DOHH2 (cell line): ENCODE measurements at regions not wholly inside any gene's neighbourhood (a gene's known extent, or its start where the extent isn't known, plus 50 kb on each side); places are given as distances from the start of the nearest gene placed in this dataset.

Source experiments
- H3F3A ChIP-seq: fragments of 200-600 bp; sonication (generic), shearing (Covaris generic); 2 replicates; pipeline ENCODE4 v1.6.0; 2016; ENCODE audit warnings: antibody characterized with exemption, mild to moderate bottlenecking; ENCODE audit not compliant: control insufficient read depth, insufficient read depth
- H3K27ac ChIP-seq: fragments of 200-600 bp; sonication (generic); 2 replicates; pipeline ENCODE4 v1.5.1; 2014; ENCODE audit warnings: low read depth, mild to moderate bottlenecking, low read length, moderate library complexity
- H3K27me3 ChIP-seq: fragments of 200-600 bp; sonication (generic); 2 replicates; pipeline ENCODE4 v1.6.1; 2014; ENCODE audit warnings: mild to moderate bottlenecking, low read length, mixed read lengths; ENCODE audit not compliant: control insufficient read depth
- H3K36me3 ChIP-seq: fragments of 200-600 bp; sonication (generic); 2 replicates; pipeline ENCODE4 v1.6.1; 2014; ENCODE audit warnings: mild to moderate bottlenecking, low read length, moderate library complexity, mixed read lengths; ENCODE audit not compliant: control insufficient read depth
- H3K4me1 ChIP-seq: fragments of 200-600 bp; sonication (generic); 2 replicates; pipeline ENCODE4 v1.6.1; 2014; ENCODE audit warnings: mild to moderate bottlenecking, low read length, mixed read lengths; ENCODE audit not compliant: control insufficient read depth
- H3K4me2 ChIP-seq: fragments of 200-600 bp; sonication (generic); 2 replicates; pipeline ENCODE4 v1.6.0; 2014; ENCODE audit warnings: mild to moderate bottlenecking, low read length, moderate library complexity
- H3K4me3 ChIP-seq: fragments of 200-600 bp; sonication (generic); 2 replicates; pipeline ENCODE4 v1.5.1; 2014; ENCODE audit warnings: mild to moderate bottlenecking, low read length, mixed read lengths
- H3K79me2 ChIP-seq: fragments of 200-600 bp; sonication (generic); 2 replicates; pipeline ENCODE4 v1.6.1; 2014; ENCODE audit warnings: mild to moderate bottlenecking, low read length, mixed read lengths; ENCODE audit not compliant: control insufficient read depth
- H3K9me2 ChIP-seq: fragments of 200-600 bp; sonication (generic); replicated peaks from 2 replicates; pipeline ENCODE4 v1.6.1; 2014; ENCODE audit warnings: mild to moderate bottlenecking, low read length, mixed read lengths; ENCODE audit not compliant: control insufficient read depth
- H3K9me3 ChIP-seq: fragments of 200-600 bp; sonication (generic); 2 replicates; pipeline ENCODE4 v1.6.1; 2014; ENCODE audit warnings: antibody characterized with exemption, low read length, mixed read lengths; ENCODE audit not compliant: control insufficient read depth, insufficient read depth
- H4K20me1 ChIP-seq: fragments of 200-600 bp; sonication (generic); 2 replicates; pipeline ENCODE4 v1.6.0; 2014; ENCODE audit warnings: low read depth, mild to moderate bottlenecking, antibody characterized with exemption, low read length, moderate library complexity; ENCODE audit not compliant: control insufficient read depth, insufficient read depth
- EZH2phosphoT487 ChIP-seq: fragments of 200-600 bp; sonication (generic); IDR thresholded peaks from 2 replicates; pipeline ENCODE4 v1.6.1; 2017; ENCODE audit warnings: borderline replicate concordance, mild to moderate bottlenecking, antibody characterized with exemption, low read length, moderate library complexity, mixed read lengths
- TF ChIP-seq, protein P1 (sequence below): fragments of 200-600 bp; sonication (generic); IDR thresholded peaks from one replicate; pipeline ENCODE4 v1.5.1; 2014; ENCODE audit warnings: antibody characterized with exemption, mild to moderate bottlenecking, low read depth, low read length; ENCODE audit not compliant: poor library complexity, severe bottlenecking

GRCh38 chr12:125436686-125437085 is 371.5 kb downstream of the AACS start:
- Histone ChIP-seq H4K20me1 (no peaks in the 10 kb centered on the region), H3K27me3 (no peaks in the 10 kb centered on the region), H3K4me1 (peaks cover 54% of the 10 kb centered on the region), H3K4me3 (no peak overlapping the region), H3K27ac (no peak overlapping the region), H3K4me2 (no peak overlapping the region), H3K79me2 (no peaks in the 10 kb centered on the region), H3K36me3 (no peaks in the 10 kb centered on the region), H3K9me3 (no peaks in the 10 kb centered on the region; the same call in 1 of the 2 replicates), H3F3A (no peaks in the 10 kb centered on the region), H3K9me2 (no peaks in the 10 kb centered on the region)
- no peak for TF ChIP-seq EZH2phosphoT487
- TF ChIP-seq, protein P1, sequence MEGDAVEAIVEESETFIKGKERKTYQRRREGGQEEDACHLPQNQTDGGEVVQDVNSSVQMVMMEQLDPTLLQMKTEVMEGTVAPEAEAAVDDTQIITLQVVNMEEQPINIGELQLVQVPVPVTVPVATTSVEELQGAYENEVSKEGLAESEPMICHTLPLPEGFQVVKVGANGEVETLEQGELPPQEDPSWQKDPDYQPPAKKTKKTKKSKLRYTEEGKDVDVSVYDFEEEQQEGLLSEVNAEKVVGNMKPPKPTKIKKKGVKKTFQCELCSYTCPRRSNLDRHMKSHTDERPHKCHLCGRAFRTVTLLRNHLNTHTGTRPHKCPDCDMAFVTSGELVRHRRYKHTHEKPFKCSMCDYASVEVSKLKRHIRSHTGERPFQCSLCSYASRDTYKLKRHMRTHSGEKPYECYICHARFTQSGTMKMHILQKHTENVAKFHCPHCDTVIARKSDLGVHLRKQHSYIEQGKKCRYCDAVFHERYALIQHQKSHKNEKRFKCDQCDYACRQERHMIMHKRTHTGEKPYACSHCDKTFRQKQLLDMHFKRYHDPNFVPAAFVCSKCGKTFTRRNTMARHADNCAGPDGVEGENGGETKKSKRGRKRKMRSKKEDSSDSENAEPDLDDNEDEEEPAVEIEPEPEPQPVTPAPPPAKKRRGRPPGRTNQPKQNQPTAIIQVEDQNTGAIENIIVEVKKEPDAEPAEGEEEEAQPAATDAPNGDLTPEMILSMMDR = no peak

DNA sequence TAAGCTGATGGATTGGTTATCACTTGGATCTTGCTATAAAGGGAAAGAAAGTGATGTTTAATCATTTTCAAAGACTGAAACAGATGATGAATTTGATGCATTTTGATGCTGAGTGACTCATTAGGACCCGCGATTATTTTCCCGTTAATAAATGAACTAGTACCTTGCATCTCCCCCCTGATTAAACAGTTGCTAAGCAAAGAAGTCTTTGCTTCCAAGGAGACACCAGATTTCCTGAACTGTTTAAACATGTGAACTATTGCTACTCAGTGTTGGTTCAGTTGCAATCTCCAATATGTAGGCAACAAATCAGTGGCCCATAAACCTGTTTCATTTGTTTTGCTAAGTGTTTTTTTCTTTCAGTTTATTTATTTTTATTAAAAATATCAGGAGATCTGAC is 375.2 kb downstream of the AACS start:
- peaks cover under 1% of the 10 kb centered on the region; the same call in 1 of the 2 replicates for H3K9me3 ChIP-seq
- no peaks in the 10 kb centered on the region for H3K79me2 ChIP-seq

GRCh38 chr12:125443341-125443740 is 378.1 kb downstream of the AACS start:
- TF ChIP-seq EZH2phosphoT487 = no peak
- TF ChIP-seq, protein P1 = no peak
- Histone ChIP-seq H3K79me2 (no peaks in the 10 kb centered on the region), H3K4me1 (peaks cover 48% of the 10 kb centered on the region), H3K27ac (no peak overlapping the region), H3K4me2 (no peak overlapping the region), H3K9me2 (no peaks in the 10 kb centered on the region), H3K36me3 (no peaks in the 10 kb centered on the region), H3K27me3 (no peaks in the 10 kb centered on the region), H3K4me3 (no peak overlapping the region), H3K9me3 (peaks cover 5% of the 10 kb centered on the region; the same call in 1 of the 2 replicates), H3F3A (no peaks in the 10 kb centered on the region), H4K20me1 (no peaks in the 10 kb centered on the region)

More for the DNA sequence above, 375.2 kb downstream of the AACS start:
- H3K4me3 ChIP-seq = no peak overlapping the region
- H3K36me3 ChIP-seq = no peaks in the 10 kb centered on the region
- TF ChIP-seq EZH2phosphoT487 = no peak
- TF ChIP-seq, protein P1 = no peak
- peak overlapping the region; percentile 57; the same call in 1 of the 2 replicates for H3K4me2 ChIP-seq
- H3K27ac ChIP-seq = no peak overlapping the region
- H3K9me2 ChIP-seq = no peaks in the 10 kb centered on the region
- no peaks in the 10 kb centered on the region for H3F3A ChIP-seq
- no peaks in the 10 kb centered on the region for H3K27me3 ChIP-seq
- H4K20me1 ChIP-seq = no peaks in the 10 kb centered on the region
- H3K4me1 ChIP-seq = peaks cover 63% of the 10 kb centered on the region

- peaks cover 12% of the 10 kb centered on the region for H3K9me3 ChIP-seq
- H3K27me3 ChIP-seq = no peaks in the 10 kb centered on the region
- H3K79me2 ChIP-seq = no peaks in the 10 kb centered on the region
- no peak for TF ChIP-seq EZH2phosphoT487
- TF ChIP-seq, protein P1 = no peak
- no peak overlapping the region for H3K4me3 ChIP-seq
- no peaks in the 10 kb centered on the region for H3K36me3 ChIP-seq
- H3K4me2 ChIP-seq = no peak overlapping the region
- H3K27ac ChIP-seq = no peak overlapping the region
- H3K9me2 ChIP-seq = no peaks in the 10 kb centered on the region
- no peaks in the 10 kb centered on the region for H4K20me1 ChIP-seq
- H3F3A ChIP-seq = no peaks in the 10 kb centered on the region
- peaks cover 21% of the 10 kb centered on the region for H3K4me1 ChIP-seq
Observed at GRCh38 chr12:125451408-125451807, 386.2 kb downstream of the AACS start.
